ENCODE measurements at regions not wholly inside any gene's neighbourhood (a gene's known extent, or its start where the extent isn't known, plus 50 kb on each side); places are given as distances from the start of the nearest gene placed in this dataset.
"Not testable (repeated sequence)": the region's sequence is repeated elsewhere in the genome, so short reads cannot be mapped to it uniquely, and the experiment has no call there.

GRCh38 chr13:37472266-37472665, 126.3 kb downstream of the POSTN start:
- not testable (repeated sequence) for TF ChIP-seq EZH2 (IDR thresholded peaks at IDR 0.05; ENCODE audit: low read depth); CTCF (conservative IDR thresholded peaks at IDR 0.05)
